Lower leg skin (tissue), 4 donors: ENCODE measurements at regions not wholly inside any gene's neighbourhood (a gene's known extent, or its start where the extent isn't known, plus 50 kb on each side); places are given as distances from the start of the nearest gene placed in this dataset.

ENCODE experiments used
- DNase-seq, 2 donors: peaks; one replicate each; pipeline ENCODE4 v3.0.0-alpha.2; 2019; ENCODE audit warnings: low spot score in 2 of 2
- H3K4me3 ChIP-seq: fragments of 200-600 bp; sonication (generic); 2 replicates; pipeline ENCODE4 v1.5.1; 2017; ENCODE audit warnings: mild to moderate bottlenecking, low read depth; ENCODE audit not compliant: poor library complexity, severe bottlenecking
- POLR2A ChIP-seq, 2 donors: fragments of 450-650 bp; IDR thresholded peaks; one replicate each; pipeline ENCODE4 v1.6.1; 2016 to 2017; ENCODE audit warnings: antibody characterized with exemption in 2 of 2, mild to moderate bottlenecking in 1 of 2, moderate library complexity in 1 of 2
- WGBS, 2 donors: methylation state at CpG; one replicate each; pipeline ENCODE4 v1.1.5; 2018; 5-methylcytosine and 5-hydroxymethylcytosine counted together
- intact Hi-C: fragments of 100-400 bp; cut with DNase I; formaldehyde crosslinking; loops from one replicate; pipeline ENCODE4 v1.15.0; 2023; ENCODE audit warnings: low total_unique reads
- TF ChIP-seq, protein P1 (sequence below), 3 donors: fragments of 450-650 bp; IDR thresholded peaks; one replicate each; pipeline ENCODE4 v1.5.1; 2016; ENCODE audit warnings: antibody characterized with exemption in 3 of 3, mild to moderate bottlenecking in 3 of 3, moderate library complexity in 2 of 3

DNA sequence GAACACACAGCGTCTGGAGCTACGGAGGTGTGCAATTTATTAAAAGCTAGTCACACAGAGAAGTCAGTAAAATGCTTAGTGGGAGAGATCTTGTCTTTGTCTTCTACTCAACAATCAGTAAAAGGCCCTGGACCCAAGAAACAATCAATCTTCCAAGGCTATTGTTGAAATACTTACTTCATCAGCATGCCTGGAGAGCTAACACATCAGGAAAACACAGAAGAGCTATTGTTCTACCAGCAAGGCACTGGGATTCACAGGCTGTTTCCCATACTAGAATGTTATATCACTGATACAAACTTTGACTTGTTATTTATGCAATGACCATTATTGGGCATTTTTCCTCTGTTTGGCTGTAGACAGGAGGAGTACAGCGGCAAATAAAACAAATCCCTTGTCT, 247.8 kb upstream of the ERCC4 start:
- WGBS, 2 donors: 73 to 84% methylated on average over 3 of the region's 3 CpGs
- intact Hi-C loops: no loop called here
- no peak overlapping the region for H3K4me3 ChIP-seq
- TF ChIP-seq POLR2A (IDR thresholded peaks at IDR 0.05): no peak
- TF ChIP-seq, protein P1, sequence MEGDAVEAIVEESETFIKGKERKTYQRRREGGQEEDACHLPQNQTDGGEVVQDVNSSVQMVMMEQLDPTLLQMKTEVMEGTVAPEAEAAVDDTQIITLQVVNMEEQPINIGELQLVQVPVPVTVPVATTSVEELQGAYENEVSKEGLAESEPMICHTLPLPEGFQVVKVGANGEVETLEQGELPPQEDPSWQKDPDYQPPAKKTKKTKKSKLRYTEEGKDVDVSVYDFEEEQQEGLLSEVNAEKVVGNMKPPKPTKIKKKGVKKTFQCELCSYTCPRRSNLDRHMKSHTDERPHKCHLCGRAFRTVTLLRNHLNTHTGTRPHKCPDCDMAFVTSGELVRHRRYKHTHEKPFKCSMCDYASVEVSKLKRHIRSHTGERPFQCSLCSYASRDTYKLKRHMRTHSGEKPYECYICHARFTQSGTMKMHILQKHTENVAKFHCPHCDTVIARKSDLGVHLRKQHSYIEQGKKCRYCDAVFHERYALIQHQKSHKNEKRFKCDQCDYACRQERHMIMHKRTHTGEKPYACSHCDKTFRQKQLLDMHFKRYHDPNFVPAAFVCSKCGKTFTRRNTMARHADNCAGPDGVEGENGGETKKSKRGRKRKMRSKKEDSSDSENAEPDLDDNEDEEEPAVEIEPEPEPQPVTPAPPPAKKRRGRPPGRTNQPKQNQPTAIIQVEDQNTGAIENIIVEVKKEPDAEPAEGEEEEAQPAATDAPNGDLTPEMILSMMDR (IDR thresholded peaks at IDR 0.05): no peak
- no peak for DNase-seq

DNA sequence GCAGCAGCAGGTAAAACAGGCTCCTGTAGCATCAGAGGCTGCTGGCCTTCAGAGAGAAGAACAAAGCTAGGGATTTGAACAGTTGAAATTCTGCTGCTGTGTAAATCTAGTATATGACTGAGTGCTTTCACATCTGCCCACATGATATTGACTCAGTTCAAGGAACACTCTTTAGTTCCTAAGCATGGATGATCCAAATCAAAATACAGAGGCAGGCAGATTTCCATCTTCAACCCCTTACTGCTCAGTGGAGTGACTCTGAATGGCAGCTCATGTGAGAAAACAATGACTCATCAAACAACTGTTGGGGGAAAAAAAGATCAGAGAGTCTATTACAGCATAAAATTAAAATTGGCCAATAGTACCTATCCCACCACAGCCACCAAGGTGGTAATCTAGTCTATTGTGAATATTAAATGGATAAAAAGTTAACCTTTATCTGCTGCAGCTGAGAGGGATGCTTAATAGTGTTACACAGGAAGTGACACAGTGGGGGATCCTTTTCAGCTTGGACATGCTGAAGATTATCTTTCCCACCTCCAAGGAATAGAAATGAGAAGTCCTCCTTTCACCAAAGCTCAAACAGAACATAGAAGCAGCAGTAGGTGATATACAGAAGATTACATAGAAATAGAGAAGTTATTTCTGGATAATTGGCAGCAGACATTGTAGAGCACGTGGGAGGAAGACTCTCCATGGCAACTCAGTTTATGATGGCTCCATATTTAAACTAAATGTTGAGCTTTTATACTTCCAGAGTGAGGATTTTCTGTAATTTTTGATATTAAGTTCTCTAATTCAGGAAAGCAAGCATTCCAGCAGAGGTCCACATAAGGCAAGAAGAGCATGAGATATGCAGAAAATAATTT, 239.7 kb upstream of the ERCC4 start:
- no peak overlapping the region for H3K4me3 ChIP-seq
- intact Hi-C loops: no loop called here
- no peak for DNase-seq
- 26 to 46% methylated on average over 1 of the region's 1 CpG for WGBS, 2 donors
- TF ChIP-seq, protein P1 (IDR thresholded peaks at IDR 0.05): no peak
- TF ChIP-seq POLR2A (IDR thresholded peaks at IDR 0.05): no peak

DNA sequence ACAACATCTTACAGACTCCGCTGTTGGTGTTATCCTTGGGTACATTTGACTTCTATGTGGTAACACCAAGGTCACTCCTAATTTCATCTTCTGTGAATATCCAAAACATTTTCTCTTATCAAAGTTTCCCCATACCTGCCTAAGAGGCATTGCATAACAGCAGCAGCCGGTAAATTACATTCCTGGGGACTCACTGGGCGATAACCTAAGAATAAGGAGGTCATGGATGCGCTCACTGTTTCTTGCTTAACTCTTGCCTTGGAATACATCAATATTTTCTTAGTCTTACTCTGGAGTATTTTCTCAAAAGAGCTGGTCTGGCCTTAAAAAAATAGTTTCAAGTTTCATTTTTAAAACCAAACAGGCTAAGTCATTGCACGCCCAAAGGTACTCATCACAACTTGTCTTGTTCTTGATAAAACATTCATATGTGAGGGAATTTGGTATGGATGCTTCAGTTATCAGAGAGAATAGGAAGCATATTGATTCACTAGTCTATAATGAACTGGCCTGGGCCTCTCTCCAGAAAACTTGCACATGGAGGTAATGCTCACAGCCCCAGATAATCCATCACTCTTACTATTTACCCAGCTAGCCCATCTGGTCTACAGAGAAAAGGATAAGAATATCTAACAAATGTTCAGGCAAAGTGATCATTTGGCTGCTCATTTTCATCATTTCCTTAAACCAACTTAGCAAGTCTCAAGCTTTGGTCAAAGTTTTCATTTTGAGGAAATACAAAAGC, 235.0 kb upstream of the ERCC4 start:
- intact Hi-C loops: no loop called here
- WGBS, 2 donors: 82 to 83% methylated on average over 5 of the region's 5 CpGs
- no peak for TF ChIP-seq POLR2A (IDR thresholded peaks at IDR 0.05)
- TF ChIP-seq, protein P1 (IDR thresholded peaks at IDR 0.05): no peak
- H3K4me3 ChIP-seq: no peak overlapping the region
- no peak for DNase-seq

DNA sequence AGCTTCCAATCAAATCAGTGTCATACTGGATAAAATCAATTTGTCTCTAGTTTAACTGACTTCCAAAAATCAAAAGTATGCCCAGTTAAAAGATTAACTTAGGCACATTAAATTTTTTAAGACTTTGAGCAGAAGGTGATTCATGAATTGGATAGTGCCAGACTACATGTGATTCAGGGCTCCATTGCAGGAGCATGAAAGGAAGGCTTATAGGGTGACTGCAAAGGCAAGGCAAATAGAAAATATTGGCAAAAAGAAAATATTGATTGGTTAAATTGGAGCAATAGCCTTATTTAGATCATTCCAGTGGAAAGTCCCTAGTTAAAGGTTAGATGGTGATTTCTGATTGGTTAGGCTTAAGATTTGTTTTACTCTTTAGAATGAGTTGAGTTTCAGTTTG, 223.9 kb upstream of the ERCC4 start:
- no peak for TF ChIP-seq POLR2A (IDR thresholded peaks at IDR 0.05)
- TF ChIP-seq, protein P1 (IDR thresholded peaks at IDR 0.05): no peak
- H3K4me3 ChIP-seq: no peak overlapping the region
- intact Hi-C loops: no loop called here
- no peak for DNase-seq

DNA sequence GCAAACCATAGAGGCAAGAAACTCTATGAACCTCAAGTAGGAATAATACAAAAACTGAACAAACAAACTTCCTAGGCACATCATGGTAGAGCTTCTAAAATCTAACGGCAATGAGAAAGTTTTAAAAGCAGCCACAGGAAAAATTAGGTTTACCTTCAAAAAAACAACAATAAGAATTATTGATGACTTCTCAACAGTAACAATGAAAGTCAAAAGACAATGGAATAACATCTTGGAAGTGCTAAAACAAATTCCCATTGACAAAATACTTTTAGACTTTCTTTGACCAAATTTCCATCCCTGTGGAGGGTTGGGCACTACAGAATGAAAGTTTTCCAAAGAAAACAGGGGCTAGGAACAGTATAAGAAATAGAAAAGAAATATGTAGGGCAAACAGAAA, 222.9 kb upstream of the ERCC4 start:
- H3K4me3 ChIP-seq: no peak overlapping the region
- TF ChIP-seq, protein P1 (IDR thresholded peaks at IDR 0.05): no peak
- no peak for TF ChIP-seq POLR2A (IDR thresholded peaks at IDR 0.05)
- 87 to 93% methylated on average over 1 of the region's 1 CpG for WGBS, 2 donors
- intact Hi-C loops: no loop called here
- no peak for DNase-seq
